ENCODE measurements at regions not wholly inside any gene's neighbourhood (a gene's known extent, or its start where the extent isn't known, plus 50 kb on each side); places are given as distances from the start of the nearest gene placed in this dataset.

- DNase-seq: no peak
- no peak for TF ChIP-seq CTCF (IDR thresholded peaks at IDR 0.05)
- Mint-ChIP-seq H3K4me1 (no peaks in the 10 kb centered on the region), H3K36me3 (ENCODE audit: low read depth) (no peaks in the 10 kb centered on the region), H3K27me3 (ENCODE audit: low read depth, poor library complexity) (peaks cover 10% of the 10 kb centered on the region), H3K9me3 (peaks cover 7% of the 10 kb centered on the region), H3K4me3 (no peak overlapping the region), H3K27ac (no peak overlapping the region)
These were observed 71.5 kb upstream of the TNR start for GRCh38 chr1:175814885-175815284.

- DNase-seq: no peak
- H3K9me3 Mint-ChIP-seq: peaks cover 3% of the 10 kb centered on the region
These were observed 69.5 kb upstream of the TNR start for GRCh38 chr1:175812936-175813335.

GRCh38 chr1:175810305-175810704 is 66.9 kb upstream of the TNR start:
- Mint-ChIP-seq H3K36me3 (ENCODE audit: low read depth) (no peaks in the 10 kb centered on the region), H3K4me1 (no peaks in the 10 kb centered on the region), H3K4me3 (no peak overlapping the region), H3K27me3 (ENCODE audit: low read depth, poor library complexity) (peaks cover 5% of the 10 kb centered on the region), H3K27ac (no peak overlapping the region), H3K9me3 (peaks cover 3% of the 10 kb centered on the region)
- TF ChIP-seq CTCF (IDR thresholded peaks at IDR 0.05): no peak
- DNase-seq: no peak

More at GRCh38 chr1:175812936-175813335, 69.5 kb upstream of the TNR start:
- Mint-ChIP-seq H3K4me3 (no peak overlapping the region), H3K27me3 (ENCODE audit: low read depth, poor library complexity) (peaks cover 10% of the 10 kb centered on the region), H3K36me3 (ENCODE audit: low read depth) (no peaks in the 10 kb centered on the region), H3K27ac (no peak overlapping the region), H3K4me1 (no peaks in the 10 kb centered on the region)
- TF ChIP-seq CTCF (IDR thresholded peaks at IDR 0.05): no peak

- DNase-seq: no peak
- Mint-ChIP-seq H3K27me3 (ENCODE audit: low read depth, poor library complexity) (peaks cover 6% of the 10 kb centered on the region), H3K4me1 (no peaks in the 10 kb centered on the region), H3K4me3 (no peak overlapping the region), H3K9me3 (peaks cover 3% of the 10 kb centered on the region), H3K36me3 (ENCODE audit: low read depth) (no peaks in the 10 kb centered on the region), H3K27ac (no peak overlapping the region)
- no peak for TF ChIP-seq CTCF (IDR thresholded peaks at IDR 0.05)
These were observed 65.6 kb upstream of the TNR start for GRCh38 chr1:175808999-175809398.

- DNase-seq: no peak
- peaks cover 6% of the 10 kb centered on the region for H3K27me3 Mint-ChIP-seq (ENCODE audit: low read depth, poor library complexity)
- TF ChIP-seq CTCF (IDR thresholded peaks at IDR 0.05): no peak
- H3K9me3 Mint-ChIP-seq: peaks cover 3% of the 10 kb centered on the region
- no peak overlapping the region for H3K27ac Mint-ChIP-seq
- no peaks in the 10 kb centered on the region for H3K36me3 Mint-ChIP-seq (ENCODE audit: low read depth)
- H3K4me3 Mint-ChIP-seq: no peak overlapping the region
- no peaks in the 10 kb centered on the region for H3K4me1 Mint-ChIP-seq
These were observed 65.2 kb upstream of the TNR start for GRCh38 chr1:175808573-175808972.

- Mint-ChIP-seq H3K36me3 (ENCODE audit: low read depth) (no peaks in the 10 kb centered on the region), H3K27me3 (ENCODE audit: low read depth, poor library complexity) (peaks cover 7% of the 10 kb centered on the region), H3K4me3 (no peak overlapping the region), H3K4me1 (no peaks in the 10 kb centered on the region), H3K27ac (no peak overlapping the region), H3K9me3 (no peaks in the 10 kb centered on the region)
- no peak for TF ChIP-seq CTCF (IDR thresholded peaks at IDR 0.05)
- DNase-seq: no peak
These were observed 61.2 kb upstream of the TNR start for GRCh38 chr1:175804561-175804960.
